ENCODE measurements at regions not wholly inside any gene's neighbourhood (a gene's known extent, or its start where the extent isn't known, plus 50 kb on each side); places are given as distances from the start of the nearest gene placed in this dataset.

- no peaks in the 10 kb centered on the region for H3K9me3 ChIP-seq (ENCODE audit: control insufficient read depth in 2 of 2, low read length in 2 of 2)
- H3K27ac ChIP-seq (ENCODE audit: insufficient read depth, low read length, poor library complexity, severe bottlenecking), result no peak overlapping the region
- H3K27me3 ChIP-seq (ENCODE audit: control insufficient read depth, insufficient read depth, low read length), result no peaks in the 10 kb centered on the region
- H3K4me1 ChIP-seq (ENCODE audit: control insufficient read depth, insufficient read depth, low read length, poor library complexity, severe bottlenecking), result peaks cover 43% of the 10 kb centered on the region
- no peak overlapping the region for H3K4me3 ChIP-seq (ENCODE audit: low read depth, low read length)
- ATAC-seq (ENCODE audit: low read depth in 2 of 2), result no peak
- no peaks in the 10 kb centered on the region for H3K36me3 ChIP-seq (ENCODE audit: control insufficient read depth, insufficient read depth, low read length)
- Mint-ChIP-seq H3K4me1 (peaks cover 18 to 67% (median 40%) of the 10 kb centered on the region in 4 donors), H3K27ac (peak overlapping the region in 1 of 3 donors; percentile 63), H3K9me3 (no peaks in the 10 kb centered on the region), H3K27me3 (peaks cover 5% of the 10 kb centered on the region), H3K4me3 (no peak overlapping the region), H3K36me3 (no peaks in the 10 kb centered on the region)
- no peak for DNase-seq
Observed at GRCh38 chr17:77329741-77330531, 189.2 kb downstream of the SEC14L1 start.

- Histone ChIP-seq H3K36me3 (ENCODE audit: control insufficient read depth, insufficient read depth, low read length) (no peaks in the 10 kb centered on the region), H3K27me3 (ENCODE audit: control insufficient read depth, insufficient read depth, low read length) (no peaks in the 10 kb centered on the region), H3K4me3 (ENCODE audit: low read depth, low read length) (no peak overlapping the region), H3K9me3 (ENCODE audit: control insufficient read depth in 2 of 2, low read length in 2 of 2) (no peaks in the 10 kb centered on the region), H3K27ac (ENCODE audit: insufficient read depth, low read length, poor library complexity, severe bottlenecking) (no peak overlapping the region), H3K4me1 (ENCODE audit: control insufficient read depth, insufficient read depth, low read length, poor library complexity, severe bottlenecking) (peaks cover 36% of the 10 kb centered on the region)
- ATAC-seq (ENCODE audit: low read depth in 2 of 2), result no peak
- H3K4me1 Mint-ChIP-seq, result peaks cover 14 to 60% (median 33%) of the 10 kb centered on the region in 4 donors
- H3K4me3 Mint-ChIP-seq, result no peak overlapping the region
- H3K27me3 Mint-ChIP-seq, result peaks cover 5% of the 10 kb centered on the region
- DNase-seq, result no peak
- no peaks in the 10 kb centered on the region for H3K9me3 Mint-ChIP-seq
- peak overlapping the region in 1 of 3 donors; percentile 91 for H3K27ac Mint-ChIP-seq
- H3K36me3 Mint-ChIP-seq, result no peaks in the 10 kb centered on the region
Observed at GRCh38 chr17:77330602-77331081, 189.9 kb downstream of the SEC14L1 start.

- peak; percentile 86 to 93 (median 93) for DNase-seq
- H3K4me3 ChIP-seq (ENCODE audit: low read depth, low read length), result peak overlapping the region; percentile 65
- no peaks in the 10 kb centered on the region for H3K36me3 ChIP-seq (ENCODE audit: control insufficient read depth, insufficient read depth, low read length)
- H3K27me3 Mint-ChIP-seq, result peaks cover 5% of the 10 kb centered on the region
- H3K36me3 Mint-ChIP-seq, result no peaks in the 10 kb centered on the region
- H3K9me3 ChIP-seq (ENCODE audit: control insufficient read depth in 2 of 2, low read length in 2 of 2), result no peaks in the 10 kb centered on the region
- no peaks in the 10 kb centered on the region for H3K27me3 ChIP-seq (ENCODE audit: control insufficient read depth, insufficient read depth, low read length)
- peak overlapping the region; percentile 60 for H3K27ac ChIP-seq (ENCODE audit: insufficient read depth, low read length, poor library complexity, severe bottlenecking)
- peaks cover 14 to 53% (median 28%) of the 10 kb centered on the region in 4 donors for H3K4me1 Mint-ChIP-seq
- H3K9me3 Mint-ChIP-seq, result no peaks in the 10 kb centered on the region
- H3K4me1 ChIP-seq (ENCODE audit: control insufficient read depth, insufficient read depth, low read length, poor library complexity, severe bottlenecking), result peaks cover 29% of the 10 kb centered on the region
- peak; percentile 92 for ATAC-seq (ENCODE audit: low read depth in 2 of 2)
- H3K27ac Mint-ChIP-seq, result peak overlapping the region; percentile 85 to 95 (median 91)
- H3K4me3 Mint-ChIP-seq, result peak overlapping the region; percentile 71 to 94 (median 84)
Observed at GRCh38 chr17:77331301-77331864, 190.6 kb downstream of the SEC14L1 start.

- peak overlapping the region; percentile 71 to 94 (median 84) for H3K4me3 Mint-ChIP-seq
- peaks cover 0 to 1% (median 0%) of the 10 kb centered on the region in 7 donors for H3K9me3 Mint-ChIP-seq
- H3K4me3 ChIP-seq (ENCODE audit: low read depth, low read length), result peak overlapping the region; percentile 65
Observed at GRCh38 chr17:77332034-77332971, 191.5 kb downstream of the SEC14L1 start.

GRCh38 chr17:77332981-77333685 is 192.4 kb downstream of the SEC14L1 start:
- H3K9me3 Mint-ChIP-seq, result peaks cover 0 to 1% (median 0%) of the 10 kb centered on the region in 7 donors

More at GRCh38 chr17:77332034-77332971, 191.5 kb downstream of the SEC14L1 start:
- H3K4me1 Mint-ChIP-seq, result peaks cover 14 to 48% (median 26%) of the 10 kb centered on the region in 4 donors
- Histone ChIP-seq H3K9me3 (ENCODE audit: control insufficient read depth in 2 of 2, low read length in 2 of 2) (peaks cover 0 to 5% of the 10 kb centered on the region in 2 experiments), H3K27me3 (ENCODE audit: control insufficient read depth, insufficient read depth, low read length) (no peaks in the 10 kb centered on the region), H3K36me3 (ENCODE audit: control insufficient read depth, insufficient read depth, low read length) (no peaks in the 10 kb centered on the region), H3K27ac (ENCODE audit: insufficient read depth, low read length, poor library complexity, severe bottlenecking) (peak overlapping the region; percentile 60), H3K4me1 (ENCODE audit: control insufficient read depth, insufficient read depth, low read length, poor library complexity, severe bottlenecking) (peaks cover 25% of the 10 kb centered on the region)
- ATAC-seq (ENCODE audit: low read depth in 2 of 2) (peak in 1 of 2 donors; percentile 5), DNase-seq (peak; percentile 28 to 60 (median 53))
- H3K27ac Mint-ChIP-seq, result peak overlapping the region; percentile 85 to 95 (median 91)
- H3K27me3 Mint-ChIP-seq, result peaks cover 5% of the 10 kb centered on the region
- H3K36me3 Mint-ChIP-seq, result no peaks in the 10 kb centered on the region

GRCh38 chr17:77337150-77337549 is 196.4 kb downstream of the SEC14L1 start:
- H3K36me3 Mint-ChIP-seq, result no peaks in the 10 kb centered on the region
- no peak overlapping the region for H3K4me3 ChIP-seq (ENCODE audit: low read depth, low read length)
- no peaks in the 10 kb centered on the region for H3K27me3 Mint-ChIP-seq
- H3K9me3 ChIP-seq (ENCODE audit: control insufficient read depth in 2 of 2, low read length in 2 of 2), result peaks cover 0 to 6% of the 10 kb centered on the region in 2 experiments
- DNase-seq (no peak), ATAC-seq (ENCODE audit: low read depth in 2 of 2) (no peak)
- H3K36me3 ChIP-seq (ENCODE audit: control insufficient read depth, insufficient read depth, low read length), result no peaks in the 10 kb centered on the region
- peaks cover 0 to 1% (median 0%) of the 10 kb centered on the region in 7 donors for H3K9me3 Mint-ChIP-seq
- peaks cover 33% of the 10 kb centered on the region for H3K4me1 ChIP-seq (ENCODE audit: control insufficient read depth, insufficient read depth, low read length, poor library complexity, severe bottlenecking)
- no peak overlapping the region for H3K27ac Mint-ChIP-seq
- no peak overlapping the region for H3K4me3 Mint-ChIP-seq
- peaks cover 25 to 52% (median 28%) of the 10 kb centered on the region in 4 donors for H3K4me1 Mint-ChIP-seq
- no peaks in the 10 kb centered on the region for H3K27me3 ChIP-seq (ENCODE audit: control insufficient read depth, insufficient read depth, low read length)
- no peak overlapping the region for H3K27ac ChIP-seq (ENCODE audit: insufficient read depth, low read length, poor library complexity, severe bottlenecking)

More at GRCh38 chr17:77332981-77333685, 192.4 kb downstream of the SEC14L1 start:
- Mint-ChIP-seq H3K27me3 (peaks cover 5% of the 10 kb centered on the region), H3K36me3 (no peaks in the 10 kb centered on the region), H3K4me3 (peak overlapping the region; percentile 5 to 85 (median 78)), H3K27ac (peak overlapping the region; percentile 91 to 95 (median 91)), H3K4me1 (peaks cover 14 to 45% (median 26%) of the 10 kb centered on the region in 4 donors)
- Histone ChIP-seq H3K27ac (ENCODE audit: insufficient read depth, low read length, poor library complexity, severe bottlenecking) (peak overlapping the region; percentile 60), H3K27me3 (ENCODE audit: control insufficient read depth, insufficient read depth, low read length) (no peaks in the 10 kb centered on the region), H3K36me3 (ENCODE audit: control insufficient read depth, insufficient read depth, low read length) (no peaks in the 10 kb centered on the region), H3K9me3 (ENCODE audit: control insufficient read depth in 2 of 2, low read length in 2 of 2) (peaks cover 0 to 6% of the 10 kb centered on the region in 2 experiments), H3K4me3 (ENCODE audit: low read depth, low read length) (peak overlapping the region; percentile 2), H3K4me1 (ENCODE audit: control insufficient read depth, insufficient read depth, low read length, poor library complexity, severe bottlenecking) (peaks cover 25% of the 10 kb centered on the region)
- ATAC-seq (ENCODE audit: low read depth in 2 of 2) (no peak), DNase-seq (peak in 1 of 3 donors; percentile 50)
